Globus pallidus (tissue), 1 donor: ENCODE measurements at regions not wholly inside any gene's neighbourhood (a gene's known extent, or its start where the extent isn't known, plus 50 kb on each side); places are given as distances from the start of the nearest gene placed in this dataset.

Experiments used
- DNase-seq: peaks from one replicate; pipeline ENCODE4 v3.0.0-alpha.2; 2015; ENCODE audit warnings: low spot score

DNA sequence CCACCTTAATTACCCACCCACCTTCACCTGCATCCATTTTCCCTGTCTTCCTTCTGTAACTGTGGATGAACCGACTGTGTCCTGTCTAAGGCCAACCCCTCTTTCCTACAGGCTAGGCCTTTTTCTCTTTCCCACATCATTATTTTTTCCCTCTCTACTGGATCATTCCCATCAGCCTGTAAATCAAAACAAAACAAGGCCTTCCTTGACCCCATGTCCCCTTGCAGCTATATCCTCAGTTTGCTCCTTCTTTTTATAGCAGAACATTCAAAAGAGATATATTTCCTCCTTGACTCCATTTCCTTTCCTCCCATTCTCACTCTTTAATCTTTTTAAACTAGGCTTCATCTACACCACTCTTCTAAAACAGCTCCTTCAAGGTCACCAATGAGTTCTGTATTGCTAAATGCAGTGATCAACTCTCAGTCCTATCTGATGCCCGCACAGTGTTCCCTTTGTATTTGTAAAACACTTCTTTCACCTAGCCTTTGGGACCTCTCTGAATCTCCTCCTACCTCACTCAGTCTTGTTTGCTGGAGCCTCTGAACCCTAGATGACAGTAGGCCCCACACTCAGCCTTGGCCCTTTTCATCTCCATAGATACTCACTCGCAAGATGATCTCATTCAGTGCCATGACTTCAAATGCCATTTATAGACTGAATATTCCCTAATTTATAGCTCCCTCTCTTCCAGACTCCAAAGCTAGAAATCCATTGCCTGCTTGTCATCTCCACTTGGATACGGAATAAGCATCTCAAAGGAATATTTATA, 55.7 kb downstream of the CXCR4 start:
- DNase-seq, result no peak

DNA sequence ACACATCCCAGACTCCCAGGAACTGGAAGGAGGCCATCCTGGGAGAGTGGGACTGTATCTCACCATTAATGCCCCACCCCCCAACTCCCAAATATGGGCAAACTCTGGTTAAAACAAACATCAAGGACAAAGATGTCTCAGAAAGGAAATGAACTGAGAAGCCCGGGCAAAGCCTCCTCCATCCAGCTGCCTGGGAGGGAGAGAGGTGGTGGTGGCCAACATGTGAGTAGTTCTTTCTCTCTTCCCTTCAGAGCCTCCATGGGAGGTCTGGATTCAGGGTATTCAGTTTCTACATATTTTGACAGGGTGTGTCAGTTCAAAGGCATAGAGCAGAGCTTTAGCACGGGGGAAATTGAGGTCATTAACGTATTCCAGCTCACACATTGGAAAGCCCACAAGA, 57.5 kb downstream of the CXCR4 start:
- no peak for DNase-seq

DNA sequence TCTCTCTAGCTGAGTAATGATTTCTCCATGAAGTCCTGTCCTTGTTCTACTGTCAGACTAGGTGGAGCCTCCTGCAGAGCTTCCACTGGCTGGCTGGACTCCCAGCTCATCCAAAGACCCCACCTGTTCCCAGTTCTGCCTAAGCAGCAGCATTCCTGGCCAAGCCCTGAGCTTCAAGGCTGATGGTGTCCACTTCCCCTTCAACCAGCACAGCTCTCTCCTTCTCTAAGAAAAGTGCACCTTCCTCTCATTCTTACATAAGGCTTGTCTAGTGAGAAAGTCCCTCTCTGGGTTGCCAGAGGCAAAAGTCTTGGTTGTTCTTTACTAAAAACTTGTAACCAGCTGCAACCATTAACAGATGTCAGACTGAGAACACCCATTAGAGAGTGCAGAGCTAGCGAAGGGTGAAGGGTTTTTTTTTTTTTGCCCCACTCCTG, 58.9 kb downstream of the CXCR4 start:
- DNase-seq, result no peak

DNA sequence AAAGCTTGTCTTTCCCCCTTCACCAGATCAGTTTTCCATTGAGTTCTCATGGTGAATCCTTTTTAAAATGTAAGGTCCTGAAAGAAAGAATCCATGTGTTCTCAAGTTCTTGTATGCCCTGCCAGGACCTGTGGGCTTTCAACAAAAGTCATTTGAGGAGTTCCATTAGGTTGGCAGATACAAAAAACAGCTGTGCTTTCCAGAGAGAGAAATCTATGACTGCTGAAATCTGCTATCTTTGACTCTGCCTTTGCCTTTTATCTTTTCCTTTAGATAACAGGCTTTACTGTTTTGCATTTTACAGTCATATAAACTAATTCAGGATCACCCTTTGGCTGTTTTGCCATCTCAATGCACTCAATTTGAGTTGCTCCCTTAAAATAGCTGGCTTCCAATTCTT, 59.7 kb downstream of the CXCR4 start:
- no peak for DNase-seq

DNA sequence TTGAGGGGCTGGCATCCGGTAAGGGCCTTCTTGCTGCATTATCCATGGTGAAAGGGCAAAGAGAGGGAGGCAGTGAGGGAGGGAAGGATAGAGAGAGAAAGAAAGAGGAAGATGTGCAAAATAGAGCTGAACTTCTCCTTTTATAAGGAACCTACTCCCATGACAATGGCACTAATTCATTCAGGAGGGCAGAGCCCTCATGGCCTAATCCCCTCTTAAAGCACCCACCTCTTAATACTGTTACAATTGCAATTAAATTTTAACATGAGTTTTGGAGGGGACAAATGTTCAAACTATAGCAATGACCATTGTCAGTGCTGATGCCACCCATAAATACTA, 60.2 kb downstream of the CXCR4 start:
- no peak for DNase-seq

DNA sequence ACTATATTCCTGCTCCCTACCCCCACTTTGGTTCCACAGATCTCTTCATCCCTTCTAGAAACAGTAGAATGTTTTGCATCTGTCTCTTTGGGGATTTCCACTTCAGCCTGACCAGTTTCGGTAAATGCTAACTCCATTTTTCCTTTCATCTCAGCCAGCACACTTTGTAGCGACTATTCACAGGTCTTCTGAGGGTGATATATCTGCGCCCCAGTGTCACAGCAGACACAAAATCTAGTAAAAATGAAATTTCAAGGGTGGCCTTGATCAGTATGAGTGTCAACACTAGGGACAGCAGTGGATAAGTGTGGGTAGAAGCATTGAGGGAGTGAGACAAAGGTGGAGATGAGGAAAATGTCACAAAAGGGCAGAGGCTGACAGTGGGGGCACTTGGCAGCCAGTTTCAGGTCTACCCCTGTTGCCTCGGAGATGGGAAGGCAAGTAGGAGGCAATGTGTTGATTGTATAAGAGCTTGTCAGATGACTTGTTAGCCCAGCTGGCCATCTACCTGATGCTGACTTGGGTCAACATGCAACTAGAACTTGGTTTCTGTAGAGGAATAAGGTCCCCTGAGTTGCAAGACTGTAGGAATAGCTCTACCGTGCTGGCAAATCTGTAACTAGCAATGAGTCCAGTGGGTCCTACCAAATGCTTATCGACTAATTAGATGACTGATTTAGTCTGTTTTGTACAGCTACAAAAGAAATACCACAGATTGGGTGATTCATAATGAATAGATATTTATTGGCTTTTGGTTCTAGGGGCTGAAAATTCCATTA, 60.7 kb downstream of the CXCR4 start:
- DNase-seq, result no peak

DNA sequence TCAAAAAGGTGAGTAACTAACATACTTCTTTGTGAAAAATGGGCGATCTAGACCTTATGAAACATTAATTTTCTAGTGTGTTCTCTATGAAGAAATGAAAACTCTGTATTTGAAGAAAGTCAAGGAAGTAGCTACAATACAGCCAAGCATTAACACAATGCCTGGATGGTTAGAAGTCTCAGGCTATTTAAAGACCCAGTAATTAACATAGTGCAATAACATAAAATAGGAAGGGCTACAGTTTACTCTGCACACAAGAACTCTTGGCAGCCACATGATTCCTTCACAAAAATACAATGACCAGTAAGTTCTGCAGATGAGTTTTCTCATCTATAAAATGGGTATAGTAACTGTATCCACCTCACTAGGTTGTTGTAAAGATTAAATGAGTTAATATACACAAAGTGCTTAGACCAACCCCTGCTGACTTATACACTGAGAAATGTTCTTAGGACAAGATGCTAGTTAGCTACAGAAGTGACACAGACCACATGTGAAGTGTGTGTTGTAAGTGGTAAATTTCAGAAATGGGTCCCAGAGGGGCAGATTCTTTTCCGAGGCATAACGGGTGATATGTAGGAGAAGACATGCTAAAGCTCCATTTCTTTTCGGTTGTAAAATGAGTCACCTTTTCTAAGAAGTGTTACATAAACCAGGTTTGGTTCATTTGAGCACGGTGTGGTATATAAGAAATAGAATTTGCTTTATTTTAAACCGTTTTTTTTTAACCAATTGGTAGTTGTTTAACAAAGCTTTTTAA, 61.8 kb downstream of the CXCR4 start:
- DNase-seq, result no peak

DNA sequence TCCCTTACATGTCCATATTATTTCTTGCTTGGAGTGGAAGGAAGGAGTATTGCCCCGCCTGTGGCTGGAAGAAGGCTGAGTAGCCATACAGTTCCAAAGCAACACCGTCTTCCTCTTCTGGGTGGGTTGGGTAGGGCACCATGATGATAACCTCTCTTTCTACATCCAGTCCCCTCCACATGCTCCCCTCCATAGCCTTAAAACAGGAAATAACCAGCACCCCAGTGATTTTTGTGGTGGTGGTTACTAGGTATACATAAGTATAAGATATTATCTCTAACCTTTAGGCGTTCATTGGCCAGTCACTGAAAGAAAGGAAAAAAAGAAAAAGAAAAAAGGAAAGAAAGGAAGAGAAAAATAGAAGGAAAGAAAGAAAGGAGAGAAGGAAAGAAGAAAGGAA, 63.1 kb downstream of the CXCR4 start:
- no peak for DNase-seq

DNA sequence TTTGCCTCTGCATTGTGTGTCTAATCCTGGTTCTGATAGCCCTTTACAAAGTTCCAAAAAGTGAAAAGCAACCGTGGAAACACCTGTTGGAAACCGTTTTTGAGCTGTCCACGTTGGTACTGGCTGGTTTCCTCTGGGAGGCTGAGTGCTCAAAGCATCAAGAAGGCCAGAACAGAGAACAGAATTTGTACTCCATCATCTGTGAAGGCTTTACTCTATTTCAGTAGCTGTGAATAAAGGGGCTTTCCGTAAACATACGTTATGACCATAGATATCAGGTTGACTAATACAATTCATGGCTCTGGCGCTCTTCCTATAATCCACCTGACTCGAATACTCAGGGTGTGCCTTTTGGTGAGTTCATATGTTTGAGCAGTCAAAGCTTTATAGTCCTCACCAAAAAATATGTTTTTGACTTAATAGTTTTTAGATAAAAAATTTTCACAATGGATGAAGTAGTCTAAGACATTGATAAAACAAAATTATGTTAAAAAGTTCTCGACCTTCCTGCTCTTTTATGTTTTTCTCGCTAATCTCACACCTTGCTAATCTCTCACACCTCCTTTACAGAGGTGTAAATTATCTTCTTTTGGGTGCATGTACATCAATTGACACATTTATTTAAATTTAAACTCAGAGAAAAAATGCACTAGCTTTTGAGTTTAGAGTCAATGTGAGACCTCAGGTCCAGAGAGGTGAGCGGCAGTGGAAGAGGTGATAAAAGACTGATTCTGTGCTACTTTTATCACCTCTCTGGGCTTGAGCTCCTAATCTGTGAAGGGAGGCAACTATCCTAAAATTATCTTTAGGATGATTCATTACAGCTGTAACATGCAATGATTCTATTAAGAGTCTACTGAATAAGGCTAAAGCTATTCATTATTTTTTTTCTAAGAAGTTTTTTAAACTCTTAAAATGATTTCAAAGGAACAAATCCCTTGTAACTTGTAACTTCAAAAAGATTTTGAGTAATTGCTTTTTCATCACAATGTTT, 65.3 kb downstream of the CXCR4 start:
- no peak for DNase-seq

DNA sequence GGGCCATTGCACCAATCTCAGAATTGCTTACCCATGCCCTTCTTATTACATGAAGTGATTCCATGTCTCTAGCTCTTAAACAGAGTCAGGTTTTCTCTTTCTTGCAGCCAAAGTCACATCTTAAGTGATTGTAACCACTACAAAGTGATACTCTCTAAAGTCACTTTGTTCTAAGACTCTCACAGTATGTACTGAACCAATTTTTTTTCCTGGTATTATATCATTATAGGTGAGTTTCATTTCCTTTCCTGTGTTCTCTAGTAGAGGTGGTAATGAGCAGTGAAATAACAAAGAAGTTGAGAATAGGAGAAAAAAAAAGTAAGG, 66.3 kb upstream of the DARS1 start:
- DNase-seq, result no peak

DNA sequence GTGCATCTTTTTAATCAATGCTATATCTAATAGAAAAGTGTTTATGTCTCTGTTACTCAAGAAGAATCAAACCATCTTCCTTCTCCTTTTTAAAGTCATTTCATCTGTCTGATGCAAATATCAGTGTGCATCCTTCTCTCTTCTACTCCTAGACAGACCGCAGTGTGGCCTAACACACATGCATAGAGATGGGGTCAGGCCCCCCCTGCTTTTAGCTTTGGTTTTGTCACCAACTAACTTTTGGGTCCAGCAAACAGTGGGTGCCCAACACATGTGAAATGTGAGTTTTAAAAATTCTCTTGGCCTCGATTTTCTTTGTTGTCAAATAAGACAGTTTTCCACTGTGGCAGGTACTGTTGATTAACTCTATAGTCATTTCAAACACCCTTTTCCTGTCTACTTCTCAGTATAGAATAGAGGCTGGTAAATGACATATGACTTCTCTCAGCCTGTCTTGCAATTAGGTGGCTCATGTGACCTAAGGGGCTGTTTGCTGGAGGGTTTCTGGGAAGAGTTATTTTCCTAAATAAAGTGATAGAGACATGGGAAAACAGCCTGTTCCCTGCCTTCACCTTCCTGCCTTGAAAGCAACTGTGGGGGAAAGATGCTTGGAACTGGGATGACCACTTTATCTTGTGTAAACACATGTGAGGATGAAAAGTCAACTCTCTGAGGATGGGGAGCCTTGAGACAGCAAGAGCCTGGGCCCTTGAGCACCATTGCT, 65.7 kb upstream of the DARS1 start:
- no peak for DNase-seq

DNA sequence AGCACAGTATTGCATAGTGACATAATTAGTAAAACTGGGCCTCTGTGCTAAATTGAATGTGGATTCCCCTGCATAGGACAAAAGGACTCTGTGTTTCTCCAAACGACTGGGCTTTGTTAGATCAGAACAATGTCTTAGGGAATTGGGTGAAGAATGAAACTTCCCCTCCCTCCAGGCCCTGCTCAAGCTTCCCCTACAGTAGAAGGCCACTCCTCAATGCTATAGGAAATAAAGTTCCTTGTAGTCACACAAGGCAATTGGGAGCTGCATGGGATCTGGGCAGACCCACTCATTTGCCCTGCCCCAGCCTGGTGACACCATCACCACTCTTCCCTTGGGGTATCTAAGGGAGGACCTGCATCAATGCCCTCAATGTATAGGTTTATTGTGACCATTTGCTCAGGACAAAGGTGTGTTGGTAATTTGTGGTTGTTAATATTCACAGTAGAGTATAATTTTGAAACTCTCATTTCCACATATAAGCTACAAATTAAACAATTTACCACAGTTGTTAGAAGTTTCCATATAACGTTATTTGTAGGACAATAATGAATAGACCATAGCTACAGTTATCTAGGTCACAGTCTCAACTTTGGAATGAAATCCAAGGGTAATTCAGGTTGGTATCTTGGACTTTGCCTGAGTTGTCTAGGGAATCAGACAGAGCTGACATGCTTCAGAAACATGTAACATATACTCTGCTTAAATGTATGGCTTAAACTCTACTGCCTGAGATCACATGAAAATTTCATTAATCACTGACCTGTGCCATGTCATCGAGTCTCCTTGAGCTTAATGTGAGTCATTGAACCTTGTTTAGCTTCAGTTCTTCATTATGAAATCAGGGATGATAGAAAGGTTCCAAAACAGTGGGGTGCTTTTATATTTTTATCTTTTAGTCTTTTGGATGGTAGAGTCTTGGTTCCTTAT, 64.8 kb upstream of the DARS1 start:
- peak; percentile 87 for DNase-seq

DNA sequence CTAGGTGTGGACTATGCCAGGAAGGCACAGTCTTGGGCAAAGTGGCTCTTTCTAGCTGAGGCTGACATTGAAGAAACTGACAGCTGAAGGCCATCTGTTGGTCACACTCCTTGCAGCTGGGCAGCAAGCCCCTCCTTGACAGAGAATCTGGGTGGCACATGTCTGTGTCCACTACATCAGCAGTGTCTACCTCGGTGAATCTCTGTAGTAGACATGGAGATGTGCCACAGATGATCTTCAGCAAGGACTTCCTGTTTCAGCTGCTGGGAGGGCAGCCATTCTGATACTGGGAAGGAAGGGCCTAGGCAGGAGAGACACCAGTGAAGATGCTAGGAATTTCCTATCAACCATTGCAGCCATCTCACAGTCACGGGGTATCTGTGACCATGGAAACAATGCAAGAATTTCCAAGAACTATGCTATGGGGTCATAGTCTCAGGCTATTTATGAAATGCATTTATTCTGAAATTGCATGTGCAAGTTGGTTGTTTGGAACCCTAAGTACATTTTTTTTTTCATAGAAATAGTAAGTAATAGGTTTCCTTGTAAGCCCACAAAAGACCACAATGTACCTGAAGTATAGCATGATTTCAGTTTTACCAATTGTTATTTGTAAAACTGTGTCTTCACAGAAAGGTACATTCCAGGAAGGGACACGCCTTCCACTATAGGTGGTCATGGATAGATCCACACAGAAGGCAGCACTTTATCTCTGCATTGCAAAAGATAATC, 63.8 kb upstream of the DARS1 start:
- DNase-seq, result no peak

DNA sequence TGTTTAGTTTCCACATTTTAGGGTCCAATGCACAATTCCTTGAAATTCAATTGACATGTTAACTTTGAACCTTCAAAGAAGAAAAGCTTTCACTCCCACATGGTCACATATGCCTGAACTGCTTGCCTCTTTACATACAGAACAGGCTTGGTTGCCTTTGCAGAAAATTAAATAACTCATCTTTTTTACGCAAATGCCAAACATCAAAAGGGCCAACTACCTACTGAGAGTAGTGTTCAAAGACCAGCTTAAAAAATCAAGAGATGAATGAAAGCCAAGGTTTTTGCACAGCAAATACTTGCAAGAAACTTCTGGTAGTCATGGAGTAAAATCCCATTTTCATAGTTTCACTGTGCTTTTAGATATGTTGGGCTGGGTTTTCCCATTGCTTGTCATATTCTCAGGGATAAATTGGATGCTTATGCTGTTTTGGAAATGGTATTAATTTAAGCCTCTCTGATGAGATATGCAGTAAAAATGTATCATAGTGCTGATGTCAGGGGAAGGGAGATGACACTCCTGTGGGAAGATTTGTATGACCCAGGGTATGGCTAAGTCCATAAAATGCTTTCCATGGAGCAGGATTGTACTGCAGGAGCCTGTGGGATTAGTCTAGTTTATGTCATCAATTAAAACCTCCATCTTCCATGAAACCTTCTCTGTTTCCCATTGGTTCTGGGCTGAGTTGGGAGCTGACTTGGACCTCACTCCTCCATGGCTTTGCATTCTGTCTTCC, 60.6 kb upstream of the DARS1 start:
- DNase-seq, result no peak

DNA sequence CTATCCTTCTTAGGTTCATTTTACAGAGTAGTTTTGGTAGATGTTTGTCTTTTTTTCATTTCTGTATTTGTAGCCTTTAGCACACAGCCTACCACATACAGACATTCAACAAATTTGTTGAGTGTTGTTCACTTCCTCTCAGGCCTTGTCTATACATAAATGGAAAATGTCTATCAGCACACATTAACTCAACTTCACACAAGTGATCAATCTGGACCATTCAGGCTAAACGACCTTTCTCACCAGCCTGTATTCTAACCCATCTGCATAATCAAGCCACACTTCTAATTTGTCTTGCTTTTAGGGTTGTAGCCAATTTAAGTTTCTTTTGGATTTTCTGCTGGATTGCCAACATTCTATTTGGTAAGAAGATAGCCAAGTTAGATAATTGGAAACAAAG, 59.9 kb upstream of the DARS1 start:
- no peak for DNase-seq
